Rectal smooth muscle tissue (tissue), 1 donor: ENCODE measurements at regions not wholly inside any gene's neighbourhood (a gene's known extent, or its start where the extent isn't known, plus 50 kb on each side); places are given as distances from the start of the nearest gene placed in this dataset.

Source experiments
- H3K27ac ChIP-seq: one replicate; pipeline ENCODE4 v1.7.0; 2013; ENCODE audit warnings: low read depth, low read length, inconsistent platforms
- H3K27me3 ChIP-seq: one replicate; pipeline ENCODE4 v1.7.0; 2013; ENCODE audit warnings: low read length; ENCODE audit not compliant: control insufficient read depth, insufficient read depth
- H3K36me3 ChIP-seq: one replicate; pipeline ENCODE4 v1.7.0; 2013; ENCODE audit warnings: low read length; ENCODE audit not compliant: control insufficient read depth, insufficient read depth
- H3K4me1 ChIP-seq: one replicate; pipeline ENCODE4 v1.7.0; 2013; ENCODE audit warnings: low read length; ENCODE audit not compliant: control insufficient read depth, insufficient read depth
- H3K4me3 ChIP-seq: one replicate; pipeline ENCODE4 v1.7.0; 2013; ENCODE audit warnings: low read length
- H3K9ac ChIP-seq: one replicate; pipeline ENCODE4 v1.7.0; 2013; ENCODE audit warnings: low read length

- no peaks in the 10 kb centered on the region for H3K4me1 ChIP-seq
- H3K27ac ChIP-seq = no peak overlapping the region
- H3K9ac ChIP-seq = no peak overlapping the region
- H3K4me3 ChIP-seq = no peak overlapping the region
- no peaks in the 10 kb centered on the region for H3K27me3 ChIP-seq
- H3K36me3 ChIP-seq = no peaks in the 10 kb centered on the region
These were observed 317.9 kb upstream of the NFIA start for GRCh38 chr1:60764489-60764888.

- Histone ChIP-seq H3K9ac (no peak overlapping the region), H3K4me1 (no peaks in the 10 kb centered on the region), H3K36me3 (no peaks in the 10 kb centered on the region), H3K27me3 (no peaks in the 10 kb centered on the region), H3K4me3 (no peak overlapping the region), H3K27ac (no peak overlapping the region)
These were observed 318.6 kb upstream of the NFIA start for GRCh38 chr1:60763741-60764140.

GRCh38 chr1:60762911-60763310, 319.4 kb upstream of the NFIA start:
- Histone ChIP-seq H3K4me3 (no peak overlapping the region), H3K27ac (no peak overlapping the region), H3K27me3 (no peaks in the 10 kb centered on the region), H3K4me1 (no peaks in the 10 kb centered on the region), H3K36me3 (no peaks in the 10 kb centered on the region), H3K9ac (no peak overlapping the region)

GRCh38 chr1:60762176-60762575, 320.2 kb upstream of the NFIA start:
- H3K27me3 ChIP-seq = no peaks in the 10 kb centered on the region
- H3K4me1 ChIP-seq = no peaks in the 10 kb centered on the region
- no peak overlapping the region for H3K27ac ChIP-seq
- no peak overlapping the region for H3K4me3 ChIP-seq
- no peaks in the 10 kb centered on the region for H3K36me3 ChIP-seq
- H3K9ac ChIP-seq = no peak overlapping the region

- no peak overlapping the region for H3K4me3 ChIP-seq
- no peaks in the 10 kb centered on the region for H3K36me3 ChIP-seq
- H3K9ac ChIP-seq = no peak overlapping the region
- H3K27me3 ChIP-seq = no peaks in the 10 kb centered on the region
- no peaks in the 10 kb centered on the region for H3K4me1 ChIP-seq
- H3K27ac ChIP-seq = no peak overlapping the region
These were observed 323.1 kb upstream of the NFIA start for GRCh38 chr1:60759291-60759690.

GRCh38 chr1:60757485-60757884, 324.9 kb upstream of the NFIA start:
- no peak overlapping the region for H3K9ac ChIP-seq
- H3K27ac ChIP-seq = no peak overlapping the region
- H3K36me3 ChIP-seq = no peaks in the 10 kb centered on the region
- no peaks in the 10 kb centered on the region for H3K27me3 ChIP-seq
- no peaks in the 10 kb centered on the region for H3K4me1 ChIP-seq
- H3K4me3 ChIP-seq = no peak overlapping the region

- H3K27me3 ChIP-seq = no peaks in the 10 kb centered on the region
- no peaks in the 10 kb centered on the region for H3K36me3 ChIP-seq
- H3K27ac ChIP-seq = no peak overlapping the region
- H3K9ac ChIP-seq = no peak overlapping the region
- no peaks in the 10 kb centered on the region for H3K4me1 ChIP-seq
- no peak overlapping the region for H3K4me3 ChIP-seq
These were observed 329.1 kb upstream of the NFIA start for GRCh38 chr1:60753036-60753900.

GRCh38 chr1:60751306-60751705, 331.1 kb upstream of the NFIA start:
- Histone ChIP-seq H3K27ac (no peak overlapping the region), H3K36me3 (no peaks in the 10 kb centered on the region), H3K27me3 (no peaks in the 10 kb centered on the region), H3K4me1 (no peaks in the 10 kb centered on the region), H3K9ac (no peak overlapping the region), H3K4me3 (no peak overlapping the region)

GRCh38 chr1:60747353-60747752, 335.0 kb upstream of the NFIA start:
- Histone ChIP-seq H3K27me3 (no peaks in the 10 kb centered on the region), H3K4me3 (no peak overlapping the region), H3K27ac (no peak overlapping the region), H3K9ac (no peak overlapping the region), H3K4me1 (no peaks in the 10 kb centered on the region), H3K36me3 (no peaks in the 10 kb centered on the region)

GRCh38 chr1:60746278-60746791, 336.0 kb upstream of the NFIA start:
- Histone ChIP-seq H3K27me3 (no peaks in the 10 kb centered on the region), H3K9ac (no peak overlapping the region), H3K4me3 (no peak overlapping the region), H3K27ac (no peak overlapping the region), H3K36me3 (no peaks in the 10 kb centered on the region), H3K4me1 (no peaks in the 10 kb centered on the region)

- Histone ChIP-seq H3K4me1 (no peaks in the 10 kb centered on the region), H3K27ac (no peak overlapping the region)
These were observed 336.9 kb upstream of the NFIA start for GRCh38 chr1:60745484-60745883.

GRCh38 chr1:60742339-60742738, 340.0 kb upstream of the NFIA start:
- H3K27me3 ChIP-seq = no peaks in the 10 kb centered on the region
- H3K4me1 ChIP-seq = no peaks in the 10 kb centered on the region
- no peak overlapping the region for H3K27ac ChIP-seq
- H3K9ac ChIP-seq = no peak overlapping the region
- no peak overlapping the region for H3K4me3 ChIP-seq
- no peaks in the 10 kb centered on the region for H3K36me3 ChIP-seq

More at GRCh38 chr1:60745484-60745883, 336.9 kb upstream of the NFIA start:
- H3K27me3 ChIP-seq = no peaks in the 10 kb centered on the region
- H3K9ac ChIP-seq = no peak overlapping the region
- H3K36me3 ChIP-seq = no peaks in the 10 kb centered on the region
- no peak overlapping the region for H3K4me3 ChIP-seq

- no peaks in the 10 kb centered on the region for H3K36me3 ChIP-seq
- no peaks in the 10 kb centered on the region for H3K27me3 ChIP-seq
- no peak overlapping the region for H3K9ac ChIP-seq
- H3K4me1 ChIP-seq = no peaks in the 10 kb centered on the region
- H3K27ac ChIP-seq = no peak overlapping the region
- no peak overlapping the region for H3K4me3 ChIP-seq
These were observed 342.2 kb upstream of the NFIA start for GRCh38 chr1:60740154-60740553.
